Stimulated activated CD4-positive, alpha-beta T cell treated with anti-CD3 and anti-CD28 coated beads, Interleukin-4, amount 100 ng/mL, for 1 hour (primary cell): ENCODE measurements at regions not wholly inside any gene's neighbourhood (a gene's known extent, or its start where the extent isn't known, plus 50 kb on each side); places are given as distances from the start of the nearest gene placed in this dataset.

Experiments used
- DNase-seq: peaks from one replicate; pipeline ENCODE4 v3.0.0-alpha.2; 2020

DNA sequence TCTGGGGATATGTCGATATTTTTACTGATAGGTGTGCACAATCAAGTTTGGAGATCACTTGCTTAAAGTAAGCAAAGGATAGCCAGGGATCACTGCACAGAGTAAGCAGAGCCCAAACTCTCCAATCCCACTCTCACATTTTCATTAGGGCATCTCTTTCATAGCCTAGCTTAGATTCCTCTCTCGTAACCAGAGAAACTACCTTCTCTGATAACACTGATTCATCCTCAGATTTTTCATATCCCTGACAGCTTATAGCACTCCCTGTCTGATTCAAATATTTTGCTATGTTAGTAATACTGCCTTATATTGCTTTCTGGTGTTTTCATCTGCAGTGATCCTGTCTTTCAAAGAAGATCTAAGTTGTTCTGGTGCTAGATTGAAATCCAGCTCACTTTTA is 123.7 kb downstream of the CBLL2 start:
- no peak for DNase-seq

DNA sequence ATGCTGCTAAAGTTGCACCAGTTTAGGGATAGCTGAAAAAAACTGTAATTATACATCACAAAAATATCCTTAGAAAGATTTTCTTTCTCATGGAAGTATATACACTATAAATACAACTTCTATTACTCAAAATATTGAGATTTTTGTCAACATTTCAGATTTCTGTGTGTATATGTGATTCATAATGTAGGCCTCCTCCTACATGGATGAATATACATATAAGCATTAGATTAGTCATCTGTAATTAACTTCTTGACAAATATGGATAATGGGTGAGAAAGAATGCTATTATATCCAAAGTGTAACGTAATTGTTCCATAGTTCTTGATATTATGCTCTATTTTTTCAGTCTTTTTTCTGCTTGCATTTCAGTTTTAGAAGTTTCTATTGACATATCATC is 124.9 kb downstream of the CBLL2 start:
- no peak for DNase-seq

DNA sequence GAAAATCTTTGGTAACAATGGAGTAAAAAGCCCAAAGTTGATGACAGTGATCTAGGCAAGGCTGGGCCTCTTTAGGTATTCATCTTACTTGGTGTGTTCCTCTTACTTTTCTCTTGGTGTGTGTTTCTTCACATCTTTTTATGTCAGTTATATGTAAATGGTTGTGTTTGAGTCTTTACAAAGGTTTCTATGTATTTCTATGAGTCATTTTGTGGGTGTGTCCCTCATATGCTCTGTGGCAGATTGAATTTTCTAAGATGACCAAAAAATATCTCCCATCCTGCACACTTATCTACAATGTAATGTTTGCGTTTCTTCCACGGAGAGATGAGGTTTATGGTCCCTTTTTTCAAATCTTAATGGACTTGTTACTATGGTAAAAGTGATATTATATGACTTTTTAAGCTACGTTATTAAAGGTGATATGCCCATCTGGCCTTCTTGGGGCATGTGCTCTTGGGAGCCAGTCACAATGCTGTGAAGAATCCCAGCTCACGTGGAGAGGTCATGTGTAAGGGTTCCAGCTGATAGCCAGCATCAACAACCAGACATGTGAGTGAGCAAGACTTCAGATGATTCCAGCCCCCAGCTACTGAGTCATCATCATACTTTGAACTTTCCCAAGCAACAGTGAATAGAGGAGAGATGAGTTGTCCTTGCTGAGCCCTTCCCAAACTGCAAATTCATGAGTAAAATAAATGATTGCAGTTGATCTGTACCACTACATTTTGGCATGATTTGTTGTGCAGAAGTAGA is 126.9 kb downstream of the CBLL2 start:
- DNase-seq: no peak

GRCh38 chrX:22404297-22404696 is 131.6 kb downstream of the CBLL2 start:
- no peak for DNase-seq

- no peak for DNase-seq
Measured at GRCh38 chrX:22406201-22406737, 133.6 kb downstream of the CBLL2 start.

- no peak for DNase-seq
Measured at GRCh38 chrX:22409418-22409817, 136.7 kb downstream of the CBLL2 start.

GRCh38 chrX:22424122-22424915 is 151.6 kb downstream of the CBLL2 start:
- no peak for DNase-seq

GRCh38 chrX:22424919-22425318 is 152.2 kb downstream of the CBLL2 start:
- DNase-seq: no peak

GRCh38 chrX:22429704-22430103 is 157.0 kb downstream of the CBLL2 start:
- no peak for DNase-seq

DNA sequence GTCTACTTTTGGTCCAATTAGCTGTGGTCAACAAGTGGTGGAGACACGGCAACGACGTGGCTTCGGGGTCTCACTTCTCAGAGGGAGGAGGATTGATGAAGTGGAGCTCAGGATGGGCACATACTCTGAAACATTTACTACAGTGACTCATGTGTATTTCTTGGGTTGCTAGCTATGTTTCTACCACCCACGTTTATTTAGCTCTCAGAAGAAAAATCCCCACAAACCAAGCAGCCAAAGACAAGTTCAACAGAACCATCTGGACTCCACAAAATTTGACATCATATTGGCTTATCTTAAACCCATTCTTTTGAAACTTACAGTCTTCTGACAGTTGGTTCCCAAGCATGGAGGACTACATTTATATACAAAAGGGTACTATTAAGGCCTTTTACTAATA is 158.0 kb downstream of the CBLL2 start:
- DNase-seq: no peak

GRCh38 chrX:22433292-22434070 is 160.8 kb downstream of the CBLL2 start:
- no peak for DNase-seq

DNA sequence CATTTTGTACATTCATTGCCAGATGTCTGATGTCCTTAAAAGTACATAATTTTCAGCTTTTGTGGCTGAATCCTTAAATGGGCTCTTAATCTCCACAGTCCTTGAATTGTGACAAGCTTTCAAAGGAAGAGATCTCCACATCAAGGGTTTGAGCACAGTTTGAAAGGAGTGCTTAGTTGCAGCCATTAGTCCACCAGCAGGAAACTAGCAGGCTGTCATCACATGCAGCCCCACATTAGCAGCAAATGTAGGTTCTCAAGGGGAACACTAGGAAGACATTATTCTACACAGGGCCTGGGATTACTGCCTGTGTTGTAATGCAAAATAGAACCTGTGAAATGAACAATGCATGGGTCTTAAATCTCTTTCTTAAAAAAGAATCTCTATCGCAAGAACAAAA is 173.2 kb downstream of the CBLL2 start:
- no peak for DNase-seq

DNA sequence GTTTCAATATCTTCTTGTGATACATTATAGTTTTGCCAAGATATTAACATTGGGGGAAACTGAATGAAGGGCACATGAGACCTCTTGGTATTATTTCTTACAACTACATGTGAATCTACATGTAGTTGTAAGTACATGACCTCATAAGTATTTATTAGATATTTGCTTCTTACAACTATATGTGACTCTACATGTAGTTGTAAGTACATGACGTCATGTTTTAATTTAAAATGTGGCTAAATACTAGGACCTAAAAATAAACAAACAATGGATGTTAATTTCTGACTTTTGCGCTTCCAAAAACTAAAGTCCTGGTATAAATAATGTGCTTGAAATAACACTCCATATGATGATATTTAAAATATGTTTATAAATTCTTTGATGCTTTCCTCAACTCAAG is 190.2 kb downstream of the CBLL2 start:
- DNase-seq: no peak

DNA sequence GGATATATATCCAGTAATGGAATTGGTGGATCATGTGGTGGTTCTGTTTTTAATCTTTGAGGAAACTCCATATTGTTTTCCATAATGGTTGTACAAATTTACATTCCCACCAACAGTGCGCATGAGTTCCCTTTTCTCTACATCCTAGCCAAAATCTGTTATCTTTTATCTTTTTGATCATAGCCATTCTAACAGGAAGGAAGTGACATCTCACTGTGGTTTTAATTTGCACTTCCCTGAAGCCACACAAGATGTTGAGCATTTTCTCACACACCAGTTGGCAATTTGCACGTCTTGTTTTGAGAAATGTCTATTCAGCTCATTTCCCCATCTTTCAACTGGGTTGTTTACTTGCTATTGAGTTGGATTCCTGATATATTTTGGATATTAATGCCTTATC is 194.9 kb downstream of the CBLL2 start:
- no peak for DNase-seq

DNA sequence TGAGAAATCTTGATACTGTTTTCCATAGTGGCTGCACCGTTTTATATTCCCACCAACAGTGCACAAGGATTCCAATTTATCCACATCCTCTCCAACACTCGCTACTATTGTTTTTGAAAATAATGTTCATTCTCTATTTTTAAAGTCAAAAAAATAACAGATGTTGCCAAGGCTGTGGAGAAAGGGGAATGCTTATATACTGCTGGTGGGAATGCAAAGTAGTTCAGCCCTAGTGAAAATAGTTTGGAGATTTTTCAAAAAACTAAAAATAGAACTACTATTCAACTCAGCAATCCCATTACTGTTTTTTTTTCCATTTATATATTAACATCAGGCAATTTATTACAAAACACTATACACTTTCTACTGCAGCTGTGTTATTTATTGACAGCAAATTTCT is 208.7 kb downstream of the CBLL2 start:
- DNase-seq: no peak

- no peak for DNase-seq
Measured at GRCh38 chrX:22486296-22486695, 213.6 kb downstream of the CBLL2 start.

DNA sequence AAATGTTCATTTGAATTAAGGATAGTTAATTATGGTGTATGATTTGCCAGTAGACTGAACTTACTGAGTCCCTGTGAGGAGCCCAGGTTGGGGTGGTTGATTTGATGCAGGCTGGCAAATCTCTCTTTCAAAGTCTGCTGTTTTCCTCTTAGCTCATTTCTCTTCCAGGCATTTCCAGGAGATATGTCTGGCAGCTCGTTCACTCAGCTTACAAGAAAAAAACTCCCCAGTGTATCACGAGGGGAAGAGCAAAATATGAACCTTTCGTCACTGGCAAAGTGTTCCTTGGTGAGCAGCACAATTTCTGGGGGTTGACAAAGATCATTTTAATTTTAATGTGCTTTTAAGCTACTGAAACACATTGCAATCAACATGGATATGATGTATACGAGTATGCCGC is 244.2 kb downstream of the CBLL2 start:
- DNase-seq: no peak

- DNase-seq: no peak
Measured at GRCh38 chrX:22520128-22520828, 247.6 kb downstream of the CBLL2 start.

GRCh38 chrX:22526339-22526738 is 253.6 kb downstream of the CBLL2 start:
- no peak for DNase-seq

- DNase-seq: no peak
Measured at GRCh38 chrX:22527302-22527701, 254.6 kb downstream of the CBLL2 start.

- DNase-seq: no peak
Measured at GRCh38 chrX:22533898-22534297, 261.2 kb downstream of the CBLL2 start.

- DNase-seq: no peak
Measured at GRCh38 chrX:22534643-22535042, 261.9 kb downstream of the CBLL2 start.
